ENCODE measurements at regions not wholly inside any gene's neighbourhood (a gene's known extent, or its start where the extent isn't known, plus 50 kb on each side); places are given as distances from the start of the nearest gene placed in this dataset.

DNA sequence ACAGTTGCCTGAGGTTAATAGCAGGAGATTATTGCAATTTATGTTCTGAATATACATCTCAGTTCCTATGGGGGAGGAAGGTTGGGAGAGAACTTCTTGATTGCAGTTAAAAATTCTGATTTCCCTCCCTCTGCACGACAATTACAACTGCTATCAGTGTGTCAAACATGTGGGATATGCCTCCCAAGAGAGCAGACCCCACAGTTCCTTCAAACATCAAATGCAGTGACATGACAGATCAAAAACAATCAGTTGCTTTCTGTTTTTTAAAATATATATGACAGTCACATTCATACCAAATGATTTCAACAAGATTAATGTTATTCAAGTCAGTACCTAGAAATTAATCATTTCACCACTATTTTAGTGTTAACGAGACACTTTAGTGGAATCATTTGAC is 639.0 kb downstream of the EDEM1 start:
- H3K4me3 ChIP-seq (ENCODE audit: control insufficient read depth, low read depth, low read length) = no peak overlapping the region
- TF ChIP-seq, protein P1, sequence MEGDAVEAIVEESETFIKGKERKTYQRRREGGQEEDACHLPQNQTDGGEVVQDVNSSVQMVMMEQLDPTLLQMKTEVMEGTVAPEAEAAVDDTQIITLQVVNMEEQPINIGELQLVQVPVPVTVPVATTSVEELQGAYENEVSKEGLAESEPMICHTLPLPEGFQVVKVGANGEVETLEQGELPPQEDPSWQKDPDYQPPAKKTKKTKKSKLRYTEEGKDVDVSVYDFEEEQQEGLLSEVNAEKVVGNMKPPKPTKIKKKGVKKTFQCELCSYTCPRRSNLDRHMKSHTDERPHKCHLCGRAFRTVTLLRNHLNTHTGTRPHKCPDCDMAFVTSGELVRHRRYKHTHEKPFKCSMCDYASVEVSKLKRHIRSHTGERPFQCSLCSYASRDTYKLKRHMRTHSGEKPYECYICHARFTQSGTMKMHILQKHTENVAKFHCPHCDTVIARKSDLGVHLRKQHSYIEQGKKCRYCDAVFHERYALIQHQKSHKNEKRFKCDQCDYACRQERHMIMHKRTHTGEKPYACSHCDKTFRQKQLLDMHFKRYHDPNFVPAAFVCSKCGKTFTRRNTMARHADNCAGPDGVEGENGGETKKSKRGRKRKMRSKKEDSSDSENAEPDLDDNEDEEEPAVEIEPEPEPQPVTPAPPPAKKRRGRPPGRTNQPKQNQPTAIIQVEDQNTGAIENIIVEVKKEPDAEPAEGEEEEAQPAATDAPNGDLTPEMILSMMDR (conservative IDR thresholded peaks at IDR 0.05; ENCODE audit: control insufficient read depth, insufficient read depth, low read depth, low read length) = no peak
- no peak for DNase-seq (ENCODE audit: low read depth)

DNA sequence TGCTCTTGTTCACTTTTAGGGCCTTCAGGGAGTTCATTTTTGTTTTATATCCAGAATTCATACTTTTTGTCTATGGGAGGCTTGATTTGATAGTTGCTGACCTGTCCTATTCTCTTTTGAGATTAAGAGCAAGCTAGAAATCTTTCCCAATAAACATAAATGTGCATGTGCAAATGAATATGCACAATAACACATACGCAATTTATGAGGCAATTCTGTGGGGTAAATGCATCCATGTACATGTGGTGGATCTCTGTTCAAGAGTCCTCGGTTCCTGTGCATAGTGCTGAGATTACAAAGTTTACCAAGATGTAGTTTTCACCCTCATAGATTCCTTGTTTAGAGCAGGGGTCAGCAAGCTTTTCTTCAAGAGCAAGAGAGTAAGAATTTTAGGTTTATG is 640.7 kb downstream of the EDEM1 start:
- no peak overlapping the region for H3K4me3 ChIP-seq (ENCODE audit: control insufficient read depth, low read depth, low read length)
- no peak for DNase-seq (ENCODE audit: low read depth)
- TF ChIP-seq, protein P1 (conservative IDR thresholded peaks at IDR 0.05; ENCODE audit: control insufficient read depth, insufficient read depth, low read depth, low read length) = no peak

DNA sequence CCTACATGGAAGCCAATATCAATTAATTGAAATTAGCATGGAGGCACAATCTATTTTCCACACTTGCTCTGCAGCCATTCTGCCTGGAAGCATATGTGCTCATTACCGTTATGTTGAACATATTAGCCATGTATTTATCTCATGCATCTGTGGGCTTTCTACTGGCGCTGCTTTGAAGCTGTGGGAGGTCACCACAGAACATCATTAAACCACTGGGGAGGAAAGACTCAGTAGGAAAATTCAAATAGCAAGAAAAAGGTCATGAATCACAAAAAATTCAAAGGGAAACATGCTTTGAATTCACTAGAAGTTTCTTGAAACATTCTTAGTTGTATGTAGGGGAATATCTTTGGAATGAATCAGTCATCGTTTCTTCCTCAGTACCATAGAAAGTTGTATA is 652.5 kb downstream of the EDEM1 start:
- no peak overlapping the region for H3K4me3 ChIP-seq (ENCODE audit: control insufficient read depth, low read depth, low read length)
- TF ChIP-seq, protein P1 (conservative IDR thresholded peaks at IDR 0.05; ENCODE audit: control insufficient read depth, insufficient read depth, low read depth, low read length) = no peak
- DNase-seq (ENCODE audit: low read depth) = no peak

DNA sequence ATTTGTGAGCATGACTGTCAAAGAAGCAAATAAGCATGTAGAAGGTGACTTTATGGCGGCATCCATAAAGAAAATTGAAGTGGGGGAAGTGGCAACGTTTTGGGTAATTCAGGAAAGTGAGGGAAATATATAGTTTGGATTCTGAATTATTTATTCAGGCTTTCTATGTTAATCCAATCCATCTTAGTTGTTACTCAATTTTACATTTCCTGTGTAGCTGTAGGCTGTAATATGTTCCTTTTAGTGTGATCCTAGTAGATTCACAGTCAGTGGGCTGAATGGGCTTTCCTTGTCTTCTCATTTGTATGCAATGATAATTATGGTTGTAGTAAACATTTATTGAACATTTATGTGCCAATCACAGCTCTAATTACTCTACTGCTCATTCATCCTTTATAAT is 654.1 kb downstream of the EDEM1 start:
- no peak overlapping the region for H3K4me3 ChIP-seq (ENCODE audit: control insufficient read depth, low read depth, low read length)
- TF ChIP-seq, protein P1 (conservative IDR thresholded peaks at IDR 0.05; ENCODE audit: control insufficient read depth, insufficient read depth, low read depth, low read length) = no peak
- no peak for DNase-seq (ENCODE audit: low read depth)

DNA sequence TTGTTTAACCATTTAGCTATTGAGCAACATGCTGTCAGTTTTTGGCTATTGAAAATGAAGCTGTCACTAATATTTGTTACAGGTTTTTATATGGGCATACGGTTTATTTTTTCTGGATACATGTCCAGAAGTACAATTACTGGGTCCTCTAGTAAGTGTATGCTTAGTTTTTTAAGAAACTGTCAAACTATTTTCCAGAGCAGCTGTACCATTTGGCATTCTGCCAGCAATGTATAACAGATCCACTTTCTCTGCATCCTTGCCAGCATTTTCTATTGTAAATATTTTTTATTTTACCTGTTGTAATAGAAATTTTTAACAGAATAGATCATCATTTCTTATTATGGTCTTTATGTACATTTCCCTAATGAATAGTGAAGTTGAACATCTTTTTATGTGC is 658.8 kb downstream of the EDEM1 start:
- H3K4me3 ChIP-seq (ENCODE audit: control insufficient read depth, low read depth, low read length) = no peak overlapping the region
- TF ChIP-seq, protein P1 (conservative IDR thresholded peaks at IDR 0.05; ENCODE audit: control insufficient read depth, insufficient read depth, low read depth, low read length) = no peak
- no peak for DNase-seq (ENCODE audit: low read depth)

DNA sequence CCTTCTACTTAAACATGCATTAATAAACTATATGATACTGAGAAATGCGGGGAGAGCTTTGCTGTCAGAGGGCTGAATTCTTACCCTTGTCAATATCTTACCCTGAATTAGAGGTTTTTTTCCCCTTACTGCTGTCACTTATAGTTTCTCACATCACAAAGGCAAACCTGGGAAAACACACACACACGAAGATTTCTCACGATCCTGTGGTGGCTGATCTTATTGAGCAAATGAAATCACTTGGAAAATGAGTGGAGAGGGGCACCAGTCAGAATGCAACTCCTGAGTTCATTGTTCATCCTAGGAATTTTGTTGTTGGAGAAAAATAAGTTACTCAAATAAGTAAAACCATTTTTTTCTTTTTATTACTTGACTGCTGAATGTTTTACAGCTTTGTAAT is 673.6 kb downstream of the EDEM1 start:
- DNase-seq (ENCODE audit: low read depth) = no peak
- H3K4me3 ChIP-seq (ENCODE audit: control insufficient read depth, low read depth, low read length) = no peak overlapping the region
- TF ChIP-seq, protein P1 (conservative IDR thresholded peaks at IDR 0.05; ENCODE audit: control insufficient read depth, insufficient read depth, low read depth, low read length) = no peak

DNA sequence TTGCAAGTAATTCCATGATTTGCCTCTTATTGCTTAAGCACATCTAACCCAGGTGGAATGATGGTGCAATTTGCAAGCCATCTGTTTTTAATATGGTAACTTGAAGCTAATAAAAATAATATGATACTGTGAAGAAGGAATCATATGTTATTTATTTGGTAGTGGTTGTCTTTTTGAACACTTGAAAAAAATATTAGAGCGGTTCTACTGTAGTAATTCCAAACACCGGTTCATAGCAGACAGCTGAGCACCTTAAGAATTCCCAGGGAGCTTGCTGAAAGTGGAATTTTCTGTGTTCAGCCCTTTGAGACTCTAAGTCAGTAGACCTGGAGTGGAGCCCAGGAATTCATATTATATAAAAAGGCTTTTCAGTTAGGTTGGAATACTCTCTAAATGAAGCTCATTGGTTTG is 687.4 kb downstream of the EDEM1 start:
- no peak for DNase-seq (ENCODE audit: low read depth)
- no peak overlapping the region for H3K4me3 ChIP-seq (ENCODE audit: control insufficient read depth, low read depth, low read length)
- TF ChIP-seq, protein P1 (conservative IDR thresholded peaks at IDR 0.05; ENCODE audit: control insufficient read depth, insufficient read depth, low read depth, low read length) = no peak
